Ovary (tissue), 7 donors: ENCODE measurements at regions not wholly inside any gene's neighbourhood (a gene's known extent, or its start where the extent isn't known, plus 50 kb on each side); places are given as distances from the start of the nearest gene placed in this dataset.

Source experiments
- DNase-seq, 5 donors: peaks; one replicate each; pipeline ENCODE4 v3.0.0-alpha.2; 2019 to 2020
- H3K27ac ChIP-seq, 2 donors: fragments of 200-600 bp; one replicate each; pipeline versions ENCODE4 v1.5.1 to v1.8.0; 2019 to 2022
- H3K27me3 ChIP-seq: fragments of 200-600 bp; one replicate; pipeline ENCODE4 v1.8.0; 2022
- H3K36me3 ChIP-seq: fragments of 200-600 bp; sonication (generic); one replicate; pipeline ENCODE4 v1.5.1; 2019
- H3K4me1 ChIP-seq: one replicate; pipeline ENCODE4 v1.8.1; 2013; ENCODE audit warnings: mild to moderate bottlenecking, moderate library complexity; ENCODE audit not compliant: insufficient read depth
- H3K4me3 ChIP-seq: fragments of 200-600 bp; sonication (generic); one replicate; pipeline ENCODE4 v1.5.1; 2017
- H3K9me3 ChIP-seq, 2 donors: fragments of 200-600 bp in 1 of 2; sonication (generic) in 1 of 2; one replicate each; pipeline versions ENCODE4 v1.5.1 to v1.8.1; 2013 to 2019; ENCODE audit warnings: mild to moderate bottlenecking in 1 of 2, moderate library complexity in 1 of 2
- EP300 ChIP-seq: sonication (generic); formaldehyde crosslinking; IDR thresholded peaks from one replicate; pipeline ENCODE4 v1.6.1; 2017; ENCODE audit warnings: antibody characterized with exemption
- POLR2A ChIP-seq: fragments of 450-650 bp; IDR thresholded peaks from one replicate; pipeline ENCODE4 v1.6.1; 2017; ENCODE audit warnings: antibody characterized with exemption, mild to moderate bottlenecking, moderate library complexity
- WGBS, 3 donors: extraction: QIAGEN DNeasy Blood & Tissue Kit in 1 of 3; methylation state at CpG; one replicate each; pipeline versions ENCODE4 v1.1.5 to v1.1.7; 2013 to 2017; 5-methylcytosine and 5-hydroxymethylcytosine counted together
- intact Hi-C, 4 donors: fragments of 100-400 bp; cut with DNase I; formaldehyde crosslinking; loops; one replicate each; pipeline versions ENCODE4 v1.11.0 to v1.15.1; 2022 to 2023
- TF ChIP-seq, protein P1 (sequence below), 3 donors: fragments of 450-650 bp in 2 of 3; fragments of 200-600 bp in 1 of 3; IDR thresholded peaks; one replicate each; pipeline versions ENCODE4 v1.5.1 to v1.8.0; 2016 to 2022; ENCODE audit warnings: antibody characterized with exemption in 3 of 3, mild to moderate bottlenecking in 1 of 3
- donor health status: DM: no; HTN: no; CAD: no; lungs with moderate emphysema.
- donor health status: DM: no; HTN: no; CAD: no.
- donor health status: Bipolar disorder and iron deficiency.
- donor health status: DM: no; HTN: no; CAD: no.
- donor health status: DM: yes; HTN: yes; CAD: no.

DNA sequence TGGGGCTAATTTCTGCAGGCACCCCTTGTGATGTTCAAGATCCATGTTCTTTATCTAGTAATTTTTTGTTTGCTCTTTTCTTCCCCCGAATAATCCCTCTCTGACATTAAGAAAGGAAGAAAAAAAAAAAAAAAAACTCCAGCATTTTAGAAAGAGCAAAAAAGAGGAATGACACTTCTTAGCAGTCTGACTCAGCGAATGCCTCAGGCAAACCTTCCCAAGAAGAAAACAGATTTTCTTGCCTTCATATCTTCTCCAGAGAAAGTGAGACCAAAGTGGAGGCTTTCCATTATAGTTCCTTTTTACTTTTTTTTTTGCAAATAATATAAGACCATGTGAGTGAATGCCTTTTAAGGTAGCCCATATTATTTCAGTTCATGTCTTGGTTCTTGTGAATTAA is 479.0 kb upstream of the SYT1 start:
- 70 to 81% (median 79%) methylated on average over 2 of the region's 2 CpGs for WGBS, 3 donors
- intact Hi-C loops, result no loop called here
- Histone ChIP-seq H3K4me3 (no peak overlapping the region), H3K27ac (no peak overlapping the region), H3K4me1 (peaks cover 1% of the 10 kb centered on the region), H3K36me3 (no peaks in the 10 kb centered on the region), H3K9me3 (no peaks in the 10 kb centered on the region), H3K27me3 (no peaks in the 10 kb centered on the region)
- TF ChIP-seq POLR2A (no peak), EP300 (no peak)
- TF ChIP-seq, protein P1, sequence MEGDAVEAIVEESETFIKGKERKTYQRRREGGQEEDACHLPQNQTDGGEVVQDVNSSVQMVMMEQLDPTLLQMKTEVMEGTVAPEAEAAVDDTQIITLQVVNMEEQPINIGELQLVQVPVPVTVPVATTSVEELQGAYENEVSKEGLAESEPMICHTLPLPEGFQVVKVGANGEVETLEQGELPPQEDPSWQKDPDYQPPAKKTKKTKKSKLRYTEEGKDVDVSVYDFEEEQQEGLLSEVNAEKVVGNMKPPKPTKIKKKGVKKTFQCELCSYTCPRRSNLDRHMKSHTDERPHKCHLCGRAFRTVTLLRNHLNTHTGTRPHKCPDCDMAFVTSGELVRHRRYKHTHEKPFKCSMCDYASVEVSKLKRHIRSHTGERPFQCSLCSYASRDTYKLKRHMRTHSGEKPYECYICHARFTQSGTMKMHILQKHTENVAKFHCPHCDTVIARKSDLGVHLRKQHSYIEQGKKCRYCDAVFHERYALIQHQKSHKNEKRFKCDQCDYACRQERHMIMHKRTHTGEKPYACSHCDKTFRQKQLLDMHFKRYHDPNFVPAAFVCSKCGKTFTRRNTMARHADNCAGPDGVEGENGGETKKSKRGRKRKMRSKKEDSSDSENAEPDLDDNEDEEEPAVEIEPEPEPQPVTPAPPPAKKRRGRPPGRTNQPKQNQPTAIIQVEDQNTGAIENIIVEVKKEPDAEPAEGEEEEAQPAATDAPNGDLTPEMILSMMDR (IDR thresholded peaks at IDR 0.05), result no peak
- DNase-seq, result no peak

DNA sequence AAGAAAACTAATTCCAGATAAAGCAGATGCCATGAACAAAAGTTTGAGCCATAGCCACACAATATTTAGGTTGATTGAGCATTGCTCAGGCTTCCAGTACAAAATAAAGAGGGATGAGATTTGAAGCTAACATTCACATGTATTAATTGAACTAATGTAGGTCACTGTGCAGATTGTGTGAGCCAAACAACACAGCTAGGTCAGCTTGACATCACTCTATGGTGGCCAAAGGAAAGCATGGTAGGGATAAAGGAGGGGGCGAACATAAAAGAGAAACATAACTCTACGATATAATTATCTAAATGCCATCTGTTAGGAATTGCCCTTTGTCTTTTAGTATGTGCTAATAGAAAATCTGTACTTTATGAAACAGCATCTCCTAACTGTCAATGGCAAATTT is 477.7 kb upstream of the SYT1 start:
- no peak for DNase-seq
- TF ChIP-seq EP300 (no peak), POLR2A (no peak)
- TF ChIP-seq, protein P1 (IDR thresholded peaks at IDR 0.05), result no peak
- Histone ChIP-seq H3K36me3 (no peaks in the 10 kb centered on the region), H3K27ac (no peak overlapping the region), H3K27me3 (no peaks in the 10 kb centered on the region), H3K9me3 (no peaks in the 10 kb centered on the region), H3K4me1 (peaks cover 1% of the 10 kb centered on the region), H3K4me3 (no peak overlapping the region)
- intact Hi-C loops, result no loop called here
- 28 to 48% (median 29%) methylated on average over 2 of the region's 2 CpGs for WGBS, 3 donors

DNA sequence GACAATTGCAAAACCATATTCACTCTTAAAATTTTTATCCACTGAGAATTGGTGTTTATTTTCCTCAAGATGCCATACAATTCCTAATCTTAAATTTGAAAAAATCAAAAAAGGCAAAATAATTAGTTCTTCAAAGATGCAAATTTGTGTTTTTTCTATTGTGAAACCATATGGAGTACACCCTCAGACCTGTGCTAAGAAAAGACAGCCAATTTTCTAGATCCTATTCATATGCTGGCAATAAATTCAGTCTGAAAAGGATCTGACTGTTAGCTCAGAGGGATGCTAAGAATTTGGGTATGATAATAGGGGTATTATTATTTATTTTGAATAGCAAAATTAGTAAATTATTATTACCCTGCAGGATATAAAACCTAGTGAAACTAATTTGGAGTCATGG is 476.9 kb upstream of the SYT1 start:
- peaks cover 1% of the 10 kb centered on the region for H3K4me1 ChIP-seq

DNA sequence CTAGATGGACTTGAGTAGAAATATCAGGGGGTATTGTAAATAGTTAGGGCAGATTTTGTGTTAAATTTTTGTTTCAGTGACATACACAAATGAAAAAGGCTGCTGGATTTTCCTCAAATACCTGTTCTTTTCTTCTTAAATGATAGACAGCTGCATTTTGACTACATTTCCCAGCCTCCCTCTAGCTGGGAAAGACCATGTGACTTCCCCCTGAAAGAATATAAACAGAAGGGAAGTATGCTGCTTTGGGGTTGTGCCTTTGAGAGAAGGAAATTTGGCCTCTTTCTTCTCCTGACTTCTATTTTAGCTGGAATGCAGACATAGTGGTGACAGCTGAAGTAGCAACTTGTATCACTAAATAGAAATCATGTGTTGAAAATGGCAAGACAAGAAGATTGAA is 476.1 kb upstream of the SYT1 start:
- no peak overlapping the region for H3K27ac ChIP-seq
- no peak for DNase-seq
- no peaks in the 10 kb centered on the region for H3K36me3 ChIP-seq
- H3K4me1 ChIP-seq, result peaks cover 1% of the 10 kb centered on the region
- TF ChIP-seq, protein P1 (IDR thresholded peaks at IDR 0.05), result no peak
- TF ChIP-seq EP300 (no peak), POLR2A (no peak)
- H3K9me3 ChIP-seq, result no peaks in the 10 kb centered on the region
- H3K27me3 ChIP-seq, result no peaks in the 10 kb centered on the region
- intact Hi-C loops, result no loop called here
- no peak overlapping the region for H3K4me3 ChIP-seq

More for the DNA sequence above, 476.9 kb upstream of the SYT1 start:
- no peaks in the 10 kb centered on the region for H3K27me3 ChIP-seq
- no peaks in the 10 kb centered on the region for H3K9me3 ChIP-seq
- no peak for TF ChIP-seq POLR2A
- no peak for TF ChIP-seq EP300
- TF ChIP-seq, protein P1 (IDR thresholded peaks at IDR 0.05), result no peak
- intact Hi-C loops, result no loop called here
- H3K36me3 ChIP-seq, result no peaks in the 10 kb centered on the region
- no peak overlapping the region for H3K27ac ChIP-seq
- DNase-seq, result no peak
- no peak overlapping the region for H3K4me3 ChIP-seq

DNA sequence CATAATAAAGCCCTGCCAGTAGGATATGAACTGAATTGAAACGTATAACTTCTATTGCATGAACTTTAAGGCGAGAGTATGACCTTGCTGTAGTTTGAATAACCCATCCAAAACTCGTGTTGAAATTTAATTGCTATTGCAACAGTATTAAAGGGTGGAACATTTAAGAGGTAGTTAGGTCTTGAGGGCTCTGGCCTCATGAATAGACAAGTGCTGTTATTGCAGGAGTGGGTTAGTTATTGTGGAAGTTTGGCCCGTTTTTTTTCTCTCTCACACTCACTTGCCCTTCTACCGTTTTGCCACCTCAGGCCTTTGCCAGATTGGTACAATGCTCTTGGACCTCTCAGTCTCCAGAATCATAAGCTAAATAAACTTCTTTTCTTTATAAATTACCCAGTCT is 473.7 kb upstream of the SYT1 start:
- no peak for DNase-seq
- no peak overlapping the region for H3K27ac ChIP-seq
- H3K36me3 ChIP-seq, result no peaks in the 10 kb centered on the region
- TF ChIP-seq EP300 (no peak), POLR2A (no peak)
- TF ChIP-seq, protein P1 (IDR thresholded peaks at IDR 0.05), result no peak
- H3K4me1 ChIP-seq, result peaks cover 1% of the 10 kb centered on the region
- H3K9me3 ChIP-seq, result no peaks in the 10 kb centered on the region
- 73 to 85% (median 78%) methylated on average over 5 of the region's 5 CpGs for WGBS, 3 donors
- H3K27me3 ChIP-seq, result no peaks in the 10 kb centered on the region
- H3K4me3 ChIP-seq, result no peak overlapping the region
- intact Hi-C loops, result no loop called here
